ENCODE measurements at regions not wholly inside any gene's neighbourhood (a gene's known extent, or its start where the extent isn't known, plus 50 kb on each side); places are given as distances from the start of the nearest gene placed in this dataset.

GRCh38 chr19:32029235-32029634, 316.2 kb upstream of the ZNF507 start:
- no peak overlapping the region for H3K4me2 ChIP-seq (ENCODE audit: low read length)
- Mint-ChIP-seq H3K4me3 (ENCODE audit: unreplicated experiment) (no peak overlapping the region), H3K27me3 (ENCODE audit: low read depth, unreplicated experiment) (peaks cover 45% of the 10 kb centered on the region), H3K27ac (ENCODE audit: unreplicated experiment) (no peak overlapping the region), H3K9me3 (ENCODE audit: unreplicated experiment) (no peaks in the 10 kb centered on the region), H3K36me3 (ENCODE audit: low read depth, unreplicated experiment) (peaks cover 2% of the 10 kb centered on the region), H3K4me1 (ENCODE audit: low read depth, unreplicated experiment) (no peaks in the 10 kb centered on the region)
- H2AFZ ChIP-seq (ENCODE audit: low read depth, low read length), result no peak overlapping the region
- H3K79me2 ChIP-seq (ENCODE audit: insufficient read depth, low read length), result no peaks in the 10 kb centered on the region
- DNase-seq (ENCODE audit: low read depth), result no peak
- TF ChIP-seq EZH2 (IDR thresholded peaks at IDR 0.05; ENCODE audit: insufficient read depth, low read length) (no peak), CTCF (IDR thresholded peaks at IDR 0.05; ENCODE audit: insufficient read depth, low read depth, low read length) (no peak)
- FAIRE-seq, result no peak
- peaks cover 6% of the 10 kb centered on the region for H3K9me3 ChIP-seq (ENCODE audit: insufficient read depth, low read depth, low read length)
- H3K27ac ChIP-seq (ENCODE audit: low read depth, low read length), result no peak overlapping the region
- H3K4me3 ChIP-seq (ENCODE audit: insufficient read depth, low read depth, low read length), result no peak overlapping the region
- no peaks in the 10 kb centered on the region for H3K36me3 ChIP-seq (ENCODE audit: insufficient read depth, low read length)
- H4K20me1 ChIP-seq (ENCODE audit: insufficient read depth, low read length), result no peaks in the 10 kb centered on the region
- no peak overlapping the region for H3K9ac ChIP-seq (ENCODE audit: low read length)
- no peaks in the 10 kb centered on the region for H3K27me3 ChIP-seq (ENCODE audit: insufficient read depth, low read length)
- no peaks in the 10 kb centered on the region for H3K4me1 ChIP-seq (ENCODE audit: insufficient read depth, low read length)

GRCh38 chr19:32032561-32032960, 312.8 kb upstream of the ZNF507 start:
- Histone ChIP-seq H3K4me2 (ENCODE audit: low read length) (no peak overlapping the region), H3K4me3 (ENCODE audit: insufficient read depth, low read depth, low read length) (no peak overlapping the region), H3K9me3 (ENCODE audit: insufficient read depth, low read depth, low read length) (no peaks in the 10 kb centered on the region), H2AFZ (ENCODE audit: low read depth, low read length) (no peak overlapping the region), H4K20me1 (ENCODE audit: insufficient read depth, low read length) (no peaks in the 10 kb centered on the region), H3K4me1 (ENCODE audit: insufficient read depth, low read length) (no peaks in the 10 kb centered on the region), H3K79me2 (ENCODE audit: insufficient read depth, low read length) (no peaks in the 10 kb centered on the region), H3K36me3 (ENCODE audit: insufficient read depth, low read length) (no peaks in the 10 kb centered on the region), H3K27ac (ENCODE audit: low read depth, low read length) (no peak overlapping the region), H3K9ac (ENCODE audit: low read length) (no peak overlapping the region), H3K27me3 (ENCODE audit: insufficient read depth, low read length) (no peaks in the 10 kb centered on the region)
- no peak for DNase-seq (ENCODE audit: low read depth)
- FAIRE-seq, result no peak
- Mint-ChIP-seq H3K4me3 (ENCODE audit: unreplicated experiment) (no peak overlapping the region), H3K4me1 (ENCODE audit: low read depth, unreplicated experiment) (no peaks in the 10 kb centered on the region), H3K27me3 (ENCODE audit: low read depth, unreplicated experiment) (peaks cover 53% of the 10 kb centered on the region), H3K9me3 (ENCODE audit: unreplicated experiment) (no peaks in the 10 kb centered on the region), H3K36me3 (ENCODE audit: low read depth, unreplicated experiment) (no peaks in the 10 kb centered on the region), H3K27ac (ENCODE audit: unreplicated experiment) (no peak overlapping the region)
- TF ChIP-seq CTCF (IDR thresholded peaks at IDR 0.05; ENCODE audit: insufficient read depth, low read depth, low read length) (no peak), EZH2 (IDR thresholded peaks at IDR 0.05; ENCODE audit: insufficient read depth, low read length) (no peak)

GRCh38 chr19:32035626-32036025, 309.8 kb upstream of the ZNF507 start:
- no peak for FAIRE-seq
- H3K4me3 ChIP-seq (ENCODE audit: insufficient read depth, low read depth, low read length), result no peak overlapping the region
- H4K20me1 ChIP-seq (ENCODE audit: insufficient read depth, low read length), result no peaks in the 10 kb centered on the region
- Mint-ChIP-seq H3K36me3 (ENCODE audit: low read depth, unreplicated experiment) (no peaks in the 10 kb centered on the region), H3K4me1 (ENCODE audit: low read depth, unreplicated experiment) (no peaks in the 10 kb centered on the region), H3K27me3 (ENCODE audit: low read depth, unreplicated experiment) (peaks cover 40% of the 10 kb centered on the region), H3K27ac (ENCODE audit: unreplicated experiment) (no peak overlapping the region), H3K4me3 (ENCODE audit: unreplicated experiment) (no peak overlapping the region), H3K9me3 (ENCODE audit: unreplicated experiment) (no peaks in the 10 kb centered on the region)
- H3K9me3 ChIP-seq (ENCODE audit: insufficient read depth, low read depth, low read length), result no peaks in the 10 kb centered on the region
- H3K36me3 ChIP-seq (ENCODE audit: insufficient read depth, low read length), result no peaks in the 10 kb centered on the region
- no peak overlapping the region for H3K4me2 ChIP-seq (ENCODE audit: low read length)
- no peak for DNase-seq (ENCODE audit: low read depth)
- H3K27me3 ChIP-seq (ENCODE audit: insufficient read depth, low read length), result no peaks in the 10 kb centered on the region
- no peak overlapping the region for H3K9ac ChIP-seq (ENCODE audit: low read length)
- no peak overlapping the region for H2AFZ ChIP-seq (ENCODE audit: low read depth, low read length)
- no peak overlapping the region for H3K27ac ChIP-seq (ENCODE audit: low read depth, low read length)
- TF ChIP-seq EZH2 (IDR thresholded peaks at IDR 0.05; ENCODE audit: insufficient read depth, low read length) (no peak), CTCF (IDR thresholded peaks at IDR 0.05; ENCODE audit: insufficient read depth, low read depth, low read length) (no peak)
- H3K4me1 ChIP-seq (ENCODE audit: insufficient read depth, low read length), result no peaks in the 10 kb centered on the region
- H3K79me2 ChIP-seq (ENCODE audit: insufficient read depth, low read length), result no peaks in the 10 kb centered on the region

All from astrocyte (in vitro differentiated cells and primary cell).